OCI-LY7 (cell line): ENCODE measurements at regions not wholly inside any gene's neighbourhood (a gene's known extent, or its start where the extent isn't known, plus 50 kb on each side); places are given as distances from the start of the nearest gene placed in this dataset.

Experiments used
- BruUV-seq: library from RNA; stranded (reverse); fragments of 400-500 nt; replicated peaks from 2 replicates; lab custom pipeline; 2021; lab: Mats Ljungman, UMichigan
- CTCF ChIA-PET: fragments of 300-600 bp; sonication (Branson Sonifier 250); formaldehyde crosslinking; loops from one replicate; lab custom pipeline; 2022; ENCODE audit warnings: antibody characterized with exemption; ENCODE audit not compliant: unreplicated experiment; lab: Charles Lee
- POLR2A ChIA-PET: fragments of 300-600 bp; sonication (Branson Sonifier 250); formaldehyde crosslinking; loops from one replicate; lab custom pipeline; 2022; ENCODE audit warnings: antibody characterized with exemption; lab: Charles Lee
- DNase-seq: peaks from one replicate; pipeline ENCODE4 v3.0.0-alpha.2; 2015; ENCODE audit warnings: low spot score
- H2AFZ ChIP-seq: fragments of 200-600 bp; sonication (generic), shearing (Covaris generic); 2 replicates; pipeline ENCODE4 v1.6.1; 2014; ENCODE audit warnings: mild to moderate bottlenecking, antibody characterized with exemption, low read length, moderate library complexity
- H3K27ac ChIP-seq: fragments of 200-600 bp; sonication (generic); 2 replicates; pipeline ENCODE4 v1.5.1; 2014; ENCODE audit warnings: mixed run types, low read depth, mild to moderate bottlenecking, moderate library complexity, low read length, inconsistent platforms; ENCODE audit not compliant: poor library complexity, severe bottlenecking
- H3K36me3 ChIP-seq: fragments of 200-600 bp; sonication (generic); 2 replicates; pipeline ENCODE4 v1.6.1; 2014; ENCODE audit warnings: mild to moderate bottlenecking, antibody characterized with exemption, low read length, moderate library complexity, mixed read lengths; ENCODE audit not compliant: insufficient read depth
- H3K4me1 ChIP-seq: fragments of 200-600 bp; sonication (generic); 2 replicates; pipeline ENCODE4 v1.5.1; 2014; ENCODE audit warnings: mild to moderate bottlenecking, low read length; ENCODE audit not compliant: insufficient read depth, poor library complexity, severe bottlenecking
- H3K4me2 ChIP-seq: fragments of 200-600 bp; sonication (generic); 2 replicates; pipeline ENCODE4 v1.6.1; 2014; ENCODE audit warnings: mild to moderate bottlenecking, low read length
- H3K4me3 ChIP-seq: fragments of 200-600 bp; sonication (generic); 2 replicates; pipeline ENCODE4 v1.5.1; 2014; ENCODE audit warnings: mild to moderate bottlenecking, low read depth, low read length; ENCODE audit not compliant: poor library complexity, severe bottlenecking
- H3K79me2 ChIP-seq: fragments of 200-600 bp; sonication (generic); 2 replicates; pipeline ENCODE4 v1.6.1; 2016; ENCODE audit warnings: low read depth, mild to moderate bottlenecking, low read length, moderate library complexity, mixed read lengths; ENCODE audit not compliant: insufficient read depth
- H3K9me2 ChIP-seq: fragments of 200-600 bp; sonication (generic); 2 replicates; pipeline ENCODE4 v1.6.1; 2016; ENCODE audit warnings: mild to moderate bottlenecking, low read length, mixed read lengths; ENCODE audit not compliant: insufficient read depth
- H3K9me3 ChIP-seq: fragments of 200-600 bp; sonication (generic); 2 replicates; pipeline ENCODE4 v1.6.1; 2014; ENCODE audit warnings: mild to moderate bottlenecking, mixed run types, low read length, mixed read lengths
- H4K20me1 ChIP-seq: fragments of 200-600 bp; sonication (generic); 2 replicates; pipeline ENCODE4 v1.6.1; 2014; ENCODE audit warnings: mild to moderate bottlenecking, antibody characterized with exemption, low read length, moderate library complexity, mixed read lengths; ENCODE audit not compliant: insufficient read depth
- EZH2phosphoT487 ChIP-seq: fragments of 200-600 bp; sonication (generic); IDR thresholded peaks from 2 replicates; pipeline ENCODE4 v1.6.1; 2018; ENCODE audit warnings: low read depth, borderline replicate concordance, mild to moderate bottlenecking, mixed run types, antibody characterized with exemption, low read length, moderate library complexity, mixed read lengths
- intact Hi-C: fragments of 100-400 bp; cut with micrococcal nuclease; formaldehyde crosslinking; loops from one replicate; pipeline ENCODE4 v1.10.0; 2022; ENCODE audit not compliant: unreplicated experiment
- TF ChIP-seq, protein P1 (sequence below): fragments of 200-600 bp; sonication (generic); conservative IDR thresholded peaks from 2 replicates; pipeline ENCODE4 v1.5.1; 2014; ENCODE audit warnings: mild to moderate bottlenecking, antibody characterized with exemption, low read length, moderate library complexity, mixed read lengths

DNA sequence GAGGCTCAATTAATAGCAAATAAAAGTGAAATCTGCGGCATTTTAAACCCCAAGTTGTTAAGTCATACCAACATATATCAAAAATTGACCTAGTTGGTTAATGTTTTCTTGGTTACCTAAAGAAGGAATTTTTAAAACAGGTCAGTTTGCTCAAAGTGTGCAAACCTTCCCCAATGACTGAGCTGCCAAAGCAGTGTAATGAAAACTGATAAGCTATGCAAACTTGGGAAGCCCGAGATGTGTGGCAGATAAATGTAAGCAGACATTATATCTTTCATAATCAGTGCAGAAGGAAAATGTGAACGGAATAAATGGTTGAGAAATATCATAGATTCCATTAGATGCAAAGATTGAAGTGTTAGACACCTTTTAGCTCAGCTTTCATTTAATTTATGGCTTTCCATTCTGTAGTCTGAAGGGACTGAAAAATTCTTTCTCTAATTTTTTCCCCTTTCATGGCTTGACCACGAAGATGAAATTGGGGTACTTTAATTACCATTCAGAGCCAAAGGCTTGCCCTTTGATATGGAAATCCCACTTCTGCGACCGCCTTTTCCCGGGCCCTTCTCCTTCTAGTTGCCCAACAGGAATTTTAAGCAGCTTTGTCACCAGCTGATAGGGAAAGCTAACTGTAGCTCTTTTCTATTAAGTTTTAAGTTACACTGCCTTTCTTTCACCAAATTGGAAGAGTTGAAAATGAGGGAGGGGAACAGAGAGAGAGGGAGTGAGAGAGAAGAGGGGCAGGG lies 306.6 kb upstream of the SOX5 start:
- POLR2A ChIA-PET: no interaction called here
- TF ChIP-seq, protein P1, sequence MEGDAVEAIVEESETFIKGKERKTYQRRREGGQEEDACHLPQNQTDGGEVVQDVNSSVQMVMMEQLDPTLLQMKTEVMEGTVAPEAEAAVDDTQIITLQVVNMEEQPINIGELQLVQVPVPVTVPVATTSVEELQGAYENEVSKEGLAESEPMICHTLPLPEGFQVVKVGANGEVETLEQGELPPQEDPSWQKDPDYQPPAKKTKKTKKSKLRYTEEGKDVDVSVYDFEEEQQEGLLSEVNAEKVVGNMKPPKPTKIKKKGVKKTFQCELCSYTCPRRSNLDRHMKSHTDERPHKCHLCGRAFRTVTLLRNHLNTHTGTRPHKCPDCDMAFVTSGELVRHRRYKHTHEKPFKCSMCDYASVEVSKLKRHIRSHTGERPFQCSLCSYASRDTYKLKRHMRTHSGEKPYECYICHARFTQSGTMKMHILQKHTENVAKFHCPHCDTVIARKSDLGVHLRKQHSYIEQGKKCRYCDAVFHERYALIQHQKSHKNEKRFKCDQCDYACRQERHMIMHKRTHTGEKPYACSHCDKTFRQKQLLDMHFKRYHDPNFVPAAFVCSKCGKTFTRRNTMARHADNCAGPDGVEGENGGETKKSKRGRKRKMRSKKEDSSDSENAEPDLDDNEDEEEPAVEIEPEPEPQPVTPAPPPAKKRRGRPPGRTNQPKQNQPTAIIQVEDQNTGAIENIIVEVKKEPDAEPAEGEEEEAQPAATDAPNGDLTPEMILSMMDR: no peak
- no peak for TF ChIP-seq EZH2phosphoT487
- no peaks in the 10 kb centered on the region for H3K4me1 ChIP-seq
- CTCF ChIA-PET: no interaction called here
- H3K4me3 ChIP-seq: no peak overlapping the region
- no peaks in the 10 kb centered on the region for H3K36me3 ChIP-seq
- no peak overlapping the region for H3K27ac ChIP-seq
- intact Hi-C loops: no loop called here
- H3K4me2 ChIP-seq: no peak overlapping the region
- DNase-seq: no peak
- no peaks in the 10 kb centered on the region for H3K9me3 ChIP-seq
- no TSS peak for BruUV-seq
- no peaks in the 10 kb centered on the region for H4K20me1 ChIP-seq
- no peaks in the 10 kb centered on the region for H3K9me2 ChIP-seq
- no peak overlapping the region for H2AFZ ChIP-seq
- no peaks in the 10 kb centered on the region for H3K79me2 ChIP-seq

DNA sequence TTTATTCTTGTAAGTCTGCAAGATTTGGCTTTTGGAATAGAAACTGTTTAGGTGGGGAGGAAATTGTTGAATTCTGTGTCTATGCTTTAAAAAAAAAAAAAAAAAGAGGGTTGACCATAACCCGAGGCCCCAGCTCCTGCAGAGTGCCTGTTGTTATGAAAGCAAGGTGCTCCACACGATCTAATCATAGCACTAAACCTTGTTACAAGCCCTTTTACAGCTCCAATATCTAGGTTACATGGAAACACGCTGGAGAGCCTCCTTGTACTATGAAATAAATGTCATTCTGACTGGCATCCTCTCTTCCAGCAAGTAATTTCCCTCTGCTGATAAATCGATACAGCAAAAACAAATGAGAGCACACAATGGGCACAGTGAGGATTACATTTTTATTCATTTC lies 303.1 kb upstream of the SOX5 start:
- ChIA-PET POLR2A (no interaction called here), CTCF (no interaction called here)
- H3K9me3 ChIP-seq: no peaks in the 10 kb centered on the region
- no peak overlapping the region for H3K4me3 ChIP-seq
- no peaks in the 10 kb centered on the region for H3K79me2 ChIP-seq
- H3K4me1 ChIP-seq: no peaks in the 10 kb centered on the region
- TF ChIP-seq, protein P1: no peak
- TF ChIP-seq EZH2phosphoT487: no peak
- H3K36me3 ChIP-seq: no peaks in the 10 kb centered on the region
- no peak overlapping the region for H3K4me2 ChIP-seq
- H4K20me1 ChIP-seq: no peaks in the 10 kb centered on the region
- H3K27ac ChIP-seq: no peak overlapping the region
- BruUV-seq: no TSS peak
- H3K9me2 ChIP-seq: no peaks in the 10 kb centered on the region
- no peak overlapping the region for H2AFZ ChIP-seq
- intact Hi-C loops: no loop called here
- DNase-seq: no peak

DNA sequence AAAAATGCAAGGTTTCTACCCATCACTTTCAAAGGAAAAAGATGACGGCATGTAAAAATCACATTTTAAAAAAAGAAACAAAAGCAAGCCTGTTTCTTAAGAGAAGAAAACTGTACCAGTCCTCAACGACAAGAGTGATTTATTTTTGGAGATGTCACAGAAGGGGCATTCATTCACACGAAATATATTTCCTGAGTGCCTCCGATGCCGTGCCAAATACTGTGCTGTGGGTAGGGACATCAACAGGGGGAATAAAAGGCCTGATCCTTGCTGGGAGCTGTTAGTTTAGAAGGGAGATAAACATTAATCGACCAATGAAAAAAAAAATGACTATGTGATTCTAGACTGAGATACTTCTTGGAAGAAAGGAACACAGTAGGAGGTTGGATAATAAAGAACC lies 297.5 kb upstream of the SOX5 start:
- no peaks in the 10 kb centered on the region for H4K20me1 ChIP-seq
- ChIA-PET CTCF (no interaction called here), POLR2A (no interaction called here)
- no peak for TF ChIP-seq EZH2phosphoT487
- TF ChIP-seq, protein P1: no peak
- BruUV-seq: no TSS peak
- intact Hi-C loops: no loop called here
- no peak overlapping the region for H3K4me3 ChIP-seq
- H3K9me3 ChIP-seq: no peaks in the 10 kb centered on the region
- H3K9me2 ChIP-seq: no peaks in the 10 kb centered on the region
- no peaks in the 10 kb centered on the region for H3K79me2 ChIP-seq
- no peak for DNase-seq
- H3K4me2 ChIP-seq: no peak overlapping the region
- no peaks in the 10 kb centered on the region for H3K36me3 ChIP-seq
- no peak overlapping the region for H3K27ac ChIP-seq
- H3K4me1 ChIP-seq: no peaks in the 10 kb centered on the region
- H2AFZ ChIP-seq: no peak overlapping the region
